Adrenal gland (tissue), 9 donors: ENCODE measurements at regions not wholly inside any gene's neighbourhood (a gene's known extent, or its start where the extent isn't known, plus 50 kb on each side); places are given as distances from the start of the nearest gene placed in this dataset.

Experiments
- DNase-seq, 7 donors: peaks; one replicate each; pipeline ENCODE4 v3.0.0-alpha.2; 2019 to 2020
- H3K27ac ChIP-seq, 5 donors: fragments of 200-600 bp; sonication (generic) in 4 of 5; 1 replicate in 3 of 5; 2 replicates in 2 of 5; pipeline versions ENCODE4 v1.5.1 to v1.8.0; 2016 to 2020; ENCODE audit warnings: mild to moderate bottlenecking in 1 of 5
- H3K27me3 ChIP-seq: fragments of 200-600 bp; 2 replicates; pipeline ENCODE4 v1.8.0; 2021
- H3K36me3 ChIP-seq, 2 donors: fragments of 200-600 bp; replicated peaks in 1 of 2; 1 replicate in 1 of 2; 2 replicates in 1 of 2; pipeline versions ENCODE4 v1.5.1 to v1.8.0; 2018 to 2022
- H3K4me1 ChIP-seq, 2 donors: fragments of 200-600 bp; replicated peaks in 1 of 2; 1 replicate in 1 of 2; 2 replicates in 1 of 2; pipeline versions ENCODE4 v1.5.1 to v1.8.0; 2018 to 2021
- H3K4me3 ChIP-seq, 4 donors: fragments of 200-600 bp; sonication (generic) in 3 of 4; one replicate each; pipeline ENCODE4 v1.5.1; 2016 to 2018
- H3K9me3 ChIP-seq, 3 donors: fragments of 200-600 bp; sonication (generic) in 1 of 3; replicated peaks in 1 of 3; 1 replicate in 2 of 3; 2 replicates in 1 of 3; pipeline versions ENCODE4 v1.5.1 to v1.8.0; 2016 to 2021
- CTCF ChIP-seq, 6 experiments: fragments of 450-650 bp in 4 of 6; fragments of 200-600 bp in 2 of 6; sonication (generic) in 1 of 6; IDR thresholded peaks; 1 replicate in 5 of 6; 2 replicates in 1 of 6; pipeline versions ENCODE4 v1.5.1 to v1.8.0; 2016 to 2021; ENCODE audit warnings: antibody characterized with exemption in 6 of 6, mild to moderate bottlenecking in 2 of 6, moderate library complexity in 1 of 6
- POLR2A ChIP-seq, 2 donors: fragments of 450-650 bp; IDR thresholded peaks; one replicate each; pipeline ENCODE4 v1.6.1; 2017; ENCODE audit warnings: antibody characterized with exemption in 2 of 2, mild to moderate bottlenecking in 2 of 2, moderate library complexity in 1 of 2
- WGBS, 4 donors: extraction: QIAGEN DNeasy Blood & Tissue Kit in 2 of 4; methylation state at CpG; one replicate each; pipeline versions ENCODE4 v1.1.5 to v1.1.7; 2013 to 2017; 5-methylcytosine and 5-hydroxymethylcytosine counted together
- intact Hi-C, 2 donors: fragments of 100-400 bp; cut with DNase I; formaldehyde crosslinking; loops; one replicate each; pipeline versions ENCODE4 v1.14.1 to v1.15.0; 2022 to 2023
- donor health status: healthy with polysubstance abuse.
- donor health status: Bipolar disorder and iron deficiency.
- donor health status: DM: yes; HTN: yes; CAD: no.
- donor health status: DM: no; HTN: no; CAD: no.
- donor health status: DM: no; HTN: no; CAD: no.

GRCh38 chr7:98511175-98511574 is 105.9 kb upstream of the NPTX2 start:
- WGBS, 4 donors: 87 to 92% (median 91%) methylated on average over 4 to 5 of the region's 5 CpGs

GRCh38 chr7:98509836-98510235 is 107.2 kb upstream of the NPTX2 start:
- WGBS, 4 donors: 65 to 70% (median 68%) methylated on average over 6 of the region's 6 CpGs
- no peak overlapping the region for H3K27ac ChIP-seq
- no peaks in the 10 kb centered on the region for H3K4me1 ChIP-seq
- no peaks in the 10 kb centered on the region for H3K9me3 ChIP-seq
- H3K4me3 ChIP-seq: no peak overlapping the region
- intact Hi-C loops: no loop called here
- H3K36me3 ChIP-seq: no peaks in the 10 kb centered on the region
- no peak for DNase-seq
- no peak for TF ChIP-seq CTCF (IDR thresholded peaks at IDR 0.05)
- TF ChIP-seq POLR2A (IDR thresholded peaks at IDR 0.05): no peak
- H3K27me3 ChIP-seq: no peaks in the 10 kb centered on the region

More at GRCh38 chr7:98511175-98511574, 105.9 kb upstream of the NPTX2 start:
- intact Hi-C loops: no loop called here
- Histone ChIP-seq H3K9me3 (no peaks in the 10 kb centered on the region), H3K4me3 (no peak overlapping the region), H3K27me3 (no peaks in the 10 kb centered on the region), H3K4me1 (no peaks in the 10 kb centered on the region), H3K27ac (no peak overlapping the region), H3K36me3 (no peaks in the 10 kb centered on the region)
- no peak for TF ChIP-seq CTCF (IDR thresholded peaks at IDR 0.05)
- TF ChIP-seq POLR2A (IDR thresholded peaks at IDR 0.05): no peak
- DNase-seq: no peak

- Histone ChIP-seq H3K36me3 (no peaks in the 10 kb centered on the region), H3K9me3 (no peaks in the 10 kb centered on the region), H3K27ac (no peak overlapping the region), H3K4me3 (no peak overlapping the region), H3K4me1 (no peaks in the 10 kb centered on the region), H3K27me3 (no peaks in the 10 kb centered on the region)
- TF ChIP-seq POLR2A (IDR thresholded peaks at IDR 0.05): no peak
- no peak for TF ChIP-seq CTCF (IDR thresholded peaks at IDR 0.05)
- intact Hi-C loops: no loop called here
- WGBS, 4 donors: 70 to 90% (median 81%) methylated on average over 2 of the region's 2 CpGs
- no peak for DNase-seq
Measured at GRCh38 chr7:98506471-98506870, 105.6 kb upstream of the BAIAP2L1 start.

GRCh38 chr7:98500764-98501163 is 99.9 kb upstream of the BAIAP2L1 start:
- WGBS, 4 donors: 56 to 68% (median 59%) methylated on average over 6 of the region's 6 CpGs
- peaks cover 0 to 4% (median 0%) of the 10 kb centered on the region in 3 donors for H3K9me3 ChIP-seq
- no peak for DNase-seq

More at GRCh38 chr7:98500764-98501163, 99.9 kb upstream of the BAIAP2L1 start:
- Histone ChIP-seq H3K27ac (no peak overlapping the region), H3K4me1 (no peaks in the 10 kb centered on the region), H3K36me3 (no peaks in the 10 kb centered on the region), H3K27me3 (no peaks in the 10 kb centered on the region), H3K4me3 (no peak overlapping the region)
- no peak for TF ChIP-seq CTCF (IDR thresholded peaks at IDR 0.05)
- TF ChIP-seq POLR2A (IDR thresholded peaks at IDR 0.05): no peak
- intact Hi-C loops: no loop called here
